ENCODE measurements at regions not wholly inside any gene's neighbourhood (a gene's known extent, or its start where the extent isn't known, plus 50 kb on each side); places are given as distances from the start of the nearest gene placed in this dataset.
"Not testable (repeated sequence)": the region's sequence is repeated elsewhere in the genome, so short reads cannot be mapped to it uniquely, and the experiment has no call there.

DNA sequence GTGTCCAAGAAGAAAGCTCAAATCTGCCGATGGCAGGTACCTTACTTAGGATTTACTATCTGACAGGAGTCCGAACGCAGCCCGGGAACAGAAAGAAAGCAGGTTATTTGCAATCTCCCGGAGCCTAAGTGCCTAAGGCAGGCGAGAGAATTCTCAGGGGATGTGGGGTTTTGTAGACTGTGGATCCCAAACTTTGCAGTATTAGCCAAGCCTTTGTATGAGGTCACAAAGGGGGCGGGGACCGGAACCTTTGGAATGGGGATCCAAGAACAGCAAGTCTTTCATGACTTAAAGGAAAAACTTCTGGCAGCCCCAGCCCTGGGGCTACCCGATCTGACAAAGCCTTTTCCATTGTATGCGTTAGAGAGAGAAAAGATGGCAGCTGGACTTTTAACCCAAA lies 80.6 kb upstream of the RUBCNL start:
- not testable (repeated sequence) for DNase-seq (ENCODE audit: low read depth in 4 of 4, low spot score in 3 of 4)

DNA sequence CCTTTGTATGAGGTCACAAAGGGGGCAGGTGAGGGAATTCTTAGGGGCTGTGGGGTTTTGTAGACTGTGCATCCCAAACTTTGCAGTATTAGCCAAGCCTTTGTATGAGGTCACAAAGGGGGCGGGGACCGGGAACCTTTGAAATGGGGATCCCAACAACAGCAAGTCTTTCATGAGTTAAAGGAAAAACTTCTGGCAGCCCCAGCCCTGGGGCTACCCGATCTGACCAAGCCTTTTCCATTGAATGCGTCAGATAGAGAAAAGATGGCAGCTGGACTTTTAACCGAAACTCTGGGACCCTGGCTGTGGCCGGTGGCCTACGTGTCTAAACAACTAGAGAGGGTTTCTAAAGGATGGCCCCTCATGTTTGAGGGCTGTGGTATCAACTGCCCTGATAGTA lies 79.0 kb upstream of the RUBCNL start:
- not testable (repeated sequence) for DNase-seq (ENCODE audit: low read depth in 4 of 4, low spot score in 3 of 4)

DNA sequence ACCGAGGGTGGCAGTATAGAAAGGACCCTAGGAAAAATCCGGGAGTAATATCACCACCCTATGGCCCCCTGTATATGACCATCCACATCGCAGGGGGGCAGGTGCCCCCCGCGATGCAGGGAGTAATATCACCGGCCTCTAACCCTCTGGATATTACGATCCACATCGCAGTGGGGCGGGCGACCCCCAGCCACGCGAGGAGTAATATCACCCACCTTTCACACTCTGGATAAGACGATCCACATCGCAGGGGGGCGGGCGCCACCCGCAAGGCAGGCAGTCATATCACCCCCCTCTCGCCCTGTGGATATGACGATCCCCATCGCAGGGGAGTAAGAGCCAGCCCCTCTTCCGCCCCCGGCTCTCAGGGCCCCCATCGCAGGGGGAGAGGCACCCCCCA lies 76.7 kb upstream of the RUBCNL start:
- DNase-seq (ENCODE audit: low read depth in 4 of 4, low spot score in 3 of 4): no peak

DNA sequence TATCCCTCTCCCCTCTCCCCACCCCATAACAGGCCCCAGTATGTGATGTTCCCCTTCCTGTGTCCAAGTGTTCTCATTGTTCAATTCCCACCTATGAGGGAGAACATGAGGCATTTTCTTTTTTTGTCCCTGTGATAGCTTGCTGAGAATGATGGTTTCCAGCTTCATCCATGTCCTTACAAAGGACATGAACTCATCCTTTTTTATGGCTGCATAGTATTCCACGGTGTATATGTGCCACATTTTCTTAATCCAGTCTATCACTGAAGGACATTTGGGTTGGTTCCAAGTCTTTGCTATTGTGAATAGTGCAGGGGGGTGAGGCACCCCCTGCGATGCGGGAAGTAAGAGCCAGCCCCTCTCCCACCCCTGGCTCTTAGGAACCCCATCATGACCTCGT lies 73.2 kb upstream of the RUBCNL start:
- not testable (repeated sequence) for DNase-seq (ENCODE audit: low read depth in 4 of 4, low spot score in 3 of 4)

DNA sequence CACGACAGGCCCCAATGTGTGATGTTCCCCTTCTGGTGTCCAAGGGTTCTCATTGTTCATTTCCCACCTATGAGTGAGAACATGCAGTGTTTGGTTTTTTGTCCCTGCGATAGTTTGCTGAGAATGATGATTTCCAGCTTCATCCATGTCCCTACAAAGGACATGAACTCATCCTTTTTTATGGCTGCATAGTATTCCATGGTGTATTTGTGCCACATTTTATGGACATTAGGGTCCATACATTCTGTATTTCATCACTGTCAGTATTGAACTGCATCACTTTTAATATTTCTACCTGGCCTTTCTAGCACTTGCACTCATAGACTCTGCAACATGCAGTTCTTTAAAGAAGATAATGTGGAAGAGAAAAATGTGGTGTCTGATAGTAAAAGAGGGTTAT lies 70.2 kb upstream of the RUBCNL start:
- not testable (repeated sequence) for DNase-seq (ENCODE audit: low read depth in 4 of 4, low spot score in 3 of 4)

DNA sequence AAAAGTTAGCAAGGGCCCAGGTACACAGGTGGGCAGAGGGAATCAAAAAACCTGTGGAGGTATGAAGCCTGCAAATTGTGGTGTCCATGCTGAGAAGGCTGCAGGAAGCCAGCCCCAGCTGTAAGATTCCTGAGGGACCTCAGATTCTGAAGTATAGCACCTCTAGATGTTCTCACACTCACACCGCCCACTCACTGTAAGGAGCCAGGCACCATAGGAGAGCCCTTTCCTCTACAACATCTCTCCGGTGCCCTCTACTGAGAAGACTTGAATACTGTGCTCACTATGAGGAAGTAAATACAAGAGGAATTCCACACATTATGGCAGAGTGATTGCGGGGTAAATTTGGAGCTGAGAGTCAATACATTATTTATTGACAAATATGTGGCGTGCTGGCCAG lies 68.9 kb upstream of the RUBCNL start:
- not testable (repeated sequence) for DNase-seq (ENCODE audit: low read depth in 4 of 4, low spot score in 3 of 4)

DNA sequence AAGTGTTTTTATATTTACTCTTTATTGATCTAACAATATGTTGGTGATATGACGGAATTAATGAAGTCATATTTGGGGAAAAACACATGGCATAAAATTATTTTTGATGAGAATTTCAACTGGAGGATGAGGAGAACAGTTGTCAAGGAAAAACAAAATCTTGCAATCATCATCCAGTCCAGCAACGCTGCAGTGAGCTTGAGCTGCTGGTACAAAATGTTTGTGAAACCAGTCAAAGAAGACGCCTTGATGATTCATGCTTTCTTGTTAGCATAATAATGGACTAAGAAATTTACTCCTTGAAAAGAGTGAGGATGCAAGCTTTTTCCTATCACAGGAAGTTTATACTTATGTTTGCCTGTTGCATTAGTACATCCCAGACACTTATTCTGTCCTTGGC lies 64.1 kb upstream of the RUBCNL start:
- not testable (repeated sequence) for DNase-seq (ENCODE audit: low read depth in 4 of 4, low spot score in 3 of 4)

DNA sequence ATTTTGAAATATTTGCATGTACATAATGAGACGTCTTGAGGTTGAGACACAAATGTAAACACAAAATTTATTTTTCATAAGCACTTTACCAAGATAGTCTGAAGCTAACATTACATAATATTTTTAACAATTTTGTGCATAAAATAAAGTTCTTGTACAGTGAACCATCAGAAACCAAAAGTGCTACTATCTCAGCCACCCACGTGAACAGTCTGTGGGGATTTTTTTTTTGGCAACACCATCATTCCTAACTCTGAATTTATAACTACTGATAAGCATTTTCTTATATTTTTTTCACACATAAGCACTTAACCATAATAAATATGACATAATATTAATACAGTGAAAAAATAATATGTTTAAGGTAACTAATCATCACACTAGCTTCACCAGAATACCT lies 62.9 kb upstream of the RUBCNL start:
- DNase-seq (ENCODE audit: low read depth in 4 of 4, low spot score in 3 of 4): not testable (repeated sequence)

DNA sequence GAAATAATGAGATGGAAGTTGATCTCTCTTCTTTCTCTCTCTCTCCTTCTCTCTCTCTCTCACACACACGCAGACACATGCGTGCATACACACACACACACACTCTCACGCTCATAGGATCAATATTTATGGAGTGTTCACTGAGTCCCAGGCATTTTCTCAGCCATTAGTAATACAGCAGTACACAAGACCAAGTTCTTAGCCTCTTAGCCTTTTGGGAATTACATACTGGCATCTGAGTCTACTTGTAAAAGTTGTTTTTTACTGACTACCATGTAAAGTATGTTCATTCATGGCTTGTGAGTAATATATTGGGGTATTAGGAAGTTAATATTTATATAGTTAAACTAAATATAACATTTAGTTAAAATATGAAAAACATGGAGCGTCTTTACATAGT lies 61.1 kb upstream of the RUBCNL start:
- DNase-seq (ENCODE audit: low read depth in 4 of 4, low spot score in 3 of 4): not testable (repeated sequence)

DNA sequence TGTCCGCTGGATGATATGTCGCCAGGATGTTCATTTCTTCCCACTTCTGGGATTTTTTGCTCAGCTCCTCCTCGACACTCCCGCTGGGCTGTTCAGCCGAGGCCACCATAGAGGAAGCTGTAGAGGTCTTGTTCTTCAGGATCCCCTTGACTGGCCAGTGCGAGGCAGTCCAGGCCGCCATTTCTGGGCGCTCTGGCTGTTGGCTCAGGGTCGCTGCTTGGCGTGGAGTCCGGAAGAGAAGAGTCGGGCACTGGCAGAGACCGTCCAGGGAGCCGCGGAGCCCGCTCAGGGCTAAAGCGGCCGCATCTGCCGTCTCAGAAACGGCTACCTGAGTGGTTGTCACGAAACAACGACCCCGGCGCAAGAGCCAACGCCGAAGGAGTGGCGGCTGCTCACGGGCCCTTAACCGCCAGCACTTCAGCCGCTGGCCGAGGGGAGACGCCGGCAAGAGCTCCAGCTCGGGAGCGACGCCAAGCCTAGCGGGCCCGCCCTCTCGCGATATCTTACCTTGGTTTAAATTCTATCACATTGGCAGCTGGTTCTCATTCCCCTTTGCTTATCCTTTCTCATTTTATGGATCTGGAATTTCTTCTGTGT lies 50.9 kb upstream of the RUBCNL start:
- not testable (repeated sequence) for DNase-seq (ENCODE audit: low read depth in 4 of 4, low spot score in 3 of 4)

Measured in left renal pelvis (tissue), 4 donors.